Ascending aorta (tissue), 2 donors: ENCODE measurements at regions not wholly inside any gene's neighbourhood (a gene's known extent, or its start where the extent isn't known, plus 50 kb on each side); places are given as distances from the start of the nearest gene placed in this dataset.

Experiments
- DNase-seq, 2 donors: peaks; one replicate each; pipeline ENCODE4 v3.0.0-alpha.2; 2019; ENCODE audit warnings: low spot score in 2 of 2
- H3K27ac ChIP-seq, 2 donors: fragments of 200-600 bp; sonication (generic); one replicate each; pipeline ENCODE4 v1.5.1; 2016 to 2017; ENCODE audit warnings: mild to moderate bottlenecking in 1 of 2
- H3K27me3 ChIP-seq: fragments of 200-600 bp; sonication (generic); one replicate; pipeline ENCODE4 v1.5.1; 2017
- H3K36me3 ChIP-seq, 2 donors: fragments of 200-600 bp; sonication (generic); one replicate each; pipeline ENCODE4 v1.5.1; 2016
- H3K4me1 ChIP-seq, 2 donors: fragments of 200-600 bp; sonication (generic); one replicate each; pipeline ENCODE4 v1.5.1; 2016 to 2017; ENCODE audit warnings: mild to moderate bottlenecking in 1 of 2
- H3K4me3 ChIP-seq, 2 donors: fragments of 200-600 bp; sonication (generic); one replicate each; pipeline ENCODE4 v1.5.1; 2016 to 2017; ENCODE audit warnings: mild to moderate bottlenecking in 1 of 2
- H3K9me3 ChIP-seq, 2 donors: fragments of 200-600 bp; sonication (generic); one replicate each; pipeline ENCODE4 v1.5.1; 2016
- intact Hi-C: fragments of 100-400 bp; cut with DNase I; formaldehyde crosslinking; loops from one replicate; pipeline ENCODE4 v1.15.1; 2023
- TF ChIP-seq, protein P1 (sequence below), 3 experiments: fragments of 200-600 bp in 2 of 3; fragments of 450-650 bp in 1 of 3; sonication (generic) in 2 of 3; IDR thresholded peaks; one replicate each; pipeline ENCODE4 v1.5.1; 2016 to 2019; ENCODE audit warnings: antibody characterized with exemption in 3 of 3, mild to moderate bottlenecking in 1 of 3, moderate library complexity in 1 of 3

DNA sequence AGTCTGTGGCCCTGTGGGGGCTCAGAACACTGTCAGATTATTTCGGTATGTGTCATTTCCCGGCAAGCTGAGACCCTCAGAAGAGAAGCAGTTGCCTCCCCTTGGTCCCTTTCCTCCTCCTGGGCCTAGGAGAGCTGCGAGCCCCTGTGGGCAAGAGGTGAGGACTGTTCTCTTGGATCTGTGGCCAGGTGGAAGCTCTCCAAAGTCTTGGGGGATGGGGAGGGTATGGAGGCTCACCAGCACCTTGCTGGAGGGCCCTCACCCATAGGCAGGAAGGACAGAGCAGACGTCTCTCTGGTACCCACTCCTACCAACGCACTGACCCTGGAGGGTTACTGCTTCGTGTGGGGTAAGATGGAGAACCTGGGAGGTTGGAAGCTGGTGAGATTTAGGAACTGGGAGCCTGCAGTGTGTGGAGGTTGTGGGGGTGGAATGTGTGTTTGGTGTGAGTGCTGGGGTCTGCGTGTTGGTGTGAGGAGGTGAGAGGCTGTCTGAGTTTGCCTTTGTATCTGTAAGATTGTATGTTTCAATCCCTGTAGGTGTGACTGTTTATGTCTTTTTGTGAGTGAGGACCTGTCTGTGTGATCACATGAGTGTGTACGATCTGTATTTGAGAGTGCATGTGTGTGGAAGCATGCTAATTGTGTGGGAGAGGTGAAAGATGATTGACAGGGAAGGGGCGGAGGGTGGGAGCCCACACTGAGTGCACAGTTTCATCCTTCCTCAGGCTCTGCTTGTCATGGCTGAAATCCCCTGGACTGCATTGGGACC, 52.4 kb upstream of the PSD2 start:
- no peak for DNase-seq
- Histone ChIP-seq H3K9me3 (no peaks in the 10 kb centered on the region), H3K27me3 (no peaks in the 10 kb centered on the region), H3K4me1 (peaks cover 14 to 32% of the 10 kb centered on the region in 2 donors), H3K36me3 (no peaks in the 10 kb centered on the region), H3K4me3 (no peak overlapping the region), H3K27ac (no peak overlapping the region)
- intact Hi-C loops, result no loop called here
- TF ChIP-seq, protein P1, sequence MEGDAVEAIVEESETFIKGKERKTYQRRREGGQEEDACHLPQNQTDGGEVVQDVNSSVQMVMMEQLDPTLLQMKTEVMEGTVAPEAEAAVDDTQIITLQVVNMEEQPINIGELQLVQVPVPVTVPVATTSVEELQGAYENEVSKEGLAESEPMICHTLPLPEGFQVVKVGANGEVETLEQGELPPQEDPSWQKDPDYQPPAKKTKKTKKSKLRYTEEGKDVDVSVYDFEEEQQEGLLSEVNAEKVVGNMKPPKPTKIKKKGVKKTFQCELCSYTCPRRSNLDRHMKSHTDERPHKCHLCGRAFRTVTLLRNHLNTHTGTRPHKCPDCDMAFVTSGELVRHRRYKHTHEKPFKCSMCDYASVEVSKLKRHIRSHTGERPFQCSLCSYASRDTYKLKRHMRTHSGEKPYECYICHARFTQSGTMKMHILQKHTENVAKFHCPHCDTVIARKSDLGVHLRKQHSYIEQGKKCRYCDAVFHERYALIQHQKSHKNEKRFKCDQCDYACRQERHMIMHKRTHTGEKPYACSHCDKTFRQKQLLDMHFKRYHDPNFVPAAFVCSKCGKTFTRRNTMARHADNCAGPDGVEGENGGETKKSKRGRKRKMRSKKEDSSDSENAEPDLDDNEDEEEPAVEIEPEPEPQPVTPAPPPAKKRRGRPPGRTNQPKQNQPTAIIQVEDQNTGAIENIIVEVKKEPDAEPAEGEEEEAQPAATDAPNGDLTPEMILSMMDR (IDR thresholded peaks at IDR 0.05), result no peak

DNA sequence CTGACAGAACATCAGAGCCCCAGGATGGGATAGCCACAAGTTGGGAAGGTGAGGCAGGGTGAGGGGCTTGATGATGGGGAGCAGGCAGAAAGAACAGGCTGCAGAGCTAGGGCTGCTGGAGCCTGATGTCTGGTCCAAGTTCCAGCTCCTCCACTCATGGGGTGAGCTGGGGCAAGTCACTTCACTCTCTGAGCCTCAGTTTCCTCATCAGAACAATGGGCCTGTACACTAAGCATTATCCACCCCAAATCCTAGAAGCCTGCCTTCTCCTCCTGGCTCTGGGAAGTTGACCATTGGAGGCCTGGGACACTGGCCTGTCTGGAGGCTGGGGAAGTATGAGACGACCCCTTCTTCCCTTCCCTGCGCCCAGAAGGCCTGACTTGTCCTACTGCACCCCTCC, 51.8 kb upstream of the PSD2 start:
- H3K36me3 ChIP-seq, result no peaks in the 10 kb centered on the region
- H3K4me1 ChIP-seq, result peaks cover 14 to 32% of the 10 kb centered on the region in 2 donors
- no peak overlapping the region for H3K4me3 ChIP-seq
- H3K27ac ChIP-seq, result no peak overlapping the region
- H3K27me3 ChIP-seq, result no peaks in the 10 kb centered on the region
- intact Hi-C loops, result no loop called here
- H3K9me3 ChIP-seq, result no peaks in the 10 kb centered on the region
- TF ChIP-seq, protein P1 (IDR thresholded peaks at IDR 0.05), result no peak
- DNase-seq, result no peak

DNA sequence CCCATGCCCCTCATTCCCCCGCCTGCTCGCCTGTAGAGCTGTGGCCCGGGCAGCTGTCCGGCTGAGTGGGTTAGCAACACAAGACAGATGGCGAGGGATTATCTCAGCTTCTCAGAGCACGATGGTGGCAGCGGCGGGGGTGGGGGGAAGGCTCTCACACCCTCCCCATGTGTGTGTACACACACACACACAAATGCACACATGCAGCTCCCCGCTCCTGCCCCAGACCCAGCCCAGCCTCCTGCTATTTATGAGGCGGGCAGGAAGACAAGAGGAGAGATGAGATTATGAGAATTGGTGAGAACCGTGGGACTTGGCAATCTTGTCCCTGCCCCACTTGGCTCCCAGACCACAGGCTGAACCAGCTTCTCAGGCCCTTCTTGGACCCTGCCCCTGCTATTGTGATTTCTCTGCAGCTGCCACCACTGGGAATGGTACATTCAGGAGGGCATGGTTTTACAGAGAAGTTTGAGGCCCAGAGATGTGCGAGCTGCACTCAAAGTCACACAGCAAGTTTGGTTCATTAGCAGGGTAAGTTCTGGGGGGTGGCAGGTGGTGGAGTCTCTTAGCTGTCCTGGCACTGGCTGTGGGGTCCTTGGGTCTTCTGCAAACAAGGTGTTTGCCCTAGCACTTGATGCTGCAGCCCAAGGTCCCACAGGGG, 51.0 kb upstream of the PSD2 start:
- TF ChIP-seq, protein P1 (IDR thresholded peaks at IDR 0.05), result no peak
- Histone ChIP-seq H3K9me3 (no peaks in the 10 kb centered on the region), H3K4me1 (peaks cover 14 to 32% of the 10 kb centered on the region in 2 donors), H3K27ac (peak overlapping the region; percentile 75 to 77), H3K36me3 (no peaks in the 10 kb centered on the region), H3K27me3 (no peaks in the 10 kb centered on the region), H3K4me3 (no peak overlapping the region)
- intact Hi-C loops, result loop anchor here (1.0 to 5.0 kb wide), 3 partner anchors 35 to 227 kb away; no protein-coding TSS in a partner anchor
- no peak for DNase-seq

DNA sequence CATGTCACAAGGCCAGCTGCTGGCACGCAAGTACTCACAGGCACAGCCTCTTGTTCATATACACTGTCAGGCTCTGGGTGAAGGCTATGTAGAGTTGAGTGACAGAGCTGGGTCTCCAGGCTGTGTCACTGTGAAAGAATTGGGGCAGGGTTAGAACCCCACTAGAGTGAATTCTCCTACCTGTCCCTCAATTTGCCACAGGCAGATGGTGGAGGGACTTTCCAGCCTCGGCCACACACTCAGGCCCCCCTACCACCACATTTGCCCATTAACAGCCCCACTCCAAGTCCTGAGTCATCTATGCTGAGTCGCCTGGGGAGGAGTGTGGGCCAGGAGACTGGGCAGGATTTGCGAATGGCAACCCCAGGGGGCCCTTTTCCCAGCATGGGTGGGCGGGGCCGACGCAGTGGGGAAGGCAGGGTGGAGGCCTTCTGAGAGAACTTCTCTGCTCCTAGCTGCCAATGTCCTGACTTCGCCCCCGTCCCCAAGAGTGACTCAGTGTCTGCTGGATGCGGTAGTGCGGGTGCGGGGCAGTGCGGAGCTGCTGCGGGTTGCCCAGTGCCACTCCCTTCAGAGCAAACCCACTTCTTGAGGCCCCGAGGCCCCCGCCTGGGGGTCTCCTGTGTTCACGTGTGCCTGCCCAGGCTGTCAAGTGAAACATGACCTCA, 50.3 kb upstream of the PSD2 start:
- peak overlapping the region in 1 of 2 donors; percentile 75 for H3K4me3 ChIP-seq
- intact Hi-C loops, result loop anchor here (1.0 to 5.0 kb wide), 3 partner anchors 36 to 228 kb away; no protein-coding TSS in a partner anchor
- no peaks in the 10 kb centered on the region for H3K27me3 ChIP-seq

More for the DNA sequence above, 50.3 kb upstream of the PSD2 start:
- H3K4me1 ChIP-seq, result peaks cover 14 to 32% of the 10 kb centered on the region in 2 donors
- TF ChIP-seq, protein P1 (IDR thresholded peaks at IDR 0.05), result no peak
- H3K36me3 ChIP-seq, result no peaks in the 10 kb centered on the region
- peak overlapping the region; percentile 75 to 77 for H3K27ac ChIP-seq
- H3K9me3 ChIP-seq, result no peaks in the 10 kb centered on the region
- DNase-seq, result peak; percentile 80 to 94
